ENCODE measurements at regions not wholly inside any gene's neighbourhood (a gene's known extent, or its start where the extent isn't known, plus 50 kb on each side); places are given as distances from the start of the nearest gene placed in this dataset.

DNA sequence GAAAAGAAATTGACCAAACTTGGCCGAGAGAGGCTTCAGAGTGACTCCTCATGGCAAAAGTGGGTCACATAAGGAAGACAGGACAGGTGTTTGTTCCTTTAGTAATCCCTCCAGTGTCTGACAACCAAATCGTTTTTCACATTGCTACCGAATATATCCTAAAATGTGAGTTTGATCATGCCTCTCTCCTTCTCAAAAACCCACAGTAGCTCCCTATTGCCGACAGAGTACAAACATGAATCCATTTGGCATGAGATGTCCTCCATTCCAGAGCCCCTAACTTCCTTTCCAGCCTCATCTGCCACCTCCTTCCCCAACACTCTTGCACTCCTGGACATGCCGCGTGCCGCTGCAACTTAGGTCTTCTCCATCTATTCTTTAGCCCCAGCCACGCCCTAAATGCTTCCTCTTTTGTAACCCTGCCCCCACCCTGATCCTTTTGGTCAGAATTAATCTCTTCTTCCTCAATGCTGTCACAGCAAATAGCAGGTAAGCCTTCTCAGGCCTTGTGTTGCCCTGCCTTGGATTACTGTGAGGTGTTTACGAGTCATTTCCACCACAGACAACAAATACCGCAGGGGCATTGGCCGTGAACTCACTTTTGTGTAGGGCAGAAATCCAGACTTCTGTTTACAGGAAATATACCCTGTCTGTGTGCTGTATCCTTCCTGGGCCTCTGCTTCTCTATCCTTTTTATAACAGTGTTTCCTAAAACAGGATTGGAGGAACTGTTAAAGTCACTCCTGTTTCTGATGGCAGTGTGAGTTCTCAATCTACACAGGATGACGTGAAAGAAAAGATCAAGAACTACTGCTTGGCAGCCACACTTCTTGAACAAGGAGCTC is 66.0 kb upstream of the FTH1 start:
- no peak for TF ChIP-seq CTCF (IDR thresholded peaks at IDR 0.05; ENCODE audit: extremely low read depth, insufficient read depth, missing control alignments)
- DNase-seq (ENCODE audit: low spot score): no peak
- in situ Hi-C loops (cut with MboI; ENCODE audit: low pct_unique_long_range_greater_than_20kb, low sequenced_read_pairs, unreplicated experiment): no loop called here

- in situ Hi-C loops (cut with MboI; ENCODE audit: low pct_unique_long_range_greater_than_20kb, low sequenced_read_pairs, unreplicated experiment): no loop called here
- no peak for TF ChIP-seq CTCF (IDR thresholded peaks at IDR 0.05; ENCODE audit: extremely low read depth, insufficient read depth, missing control alignments)
- no peak for DNase-seq (ENCODE audit: low spot score)
These were observed 62.7 kb upstream of the FTH1 start for GRCh38 chr11:62030071-62030684.

DNA sequence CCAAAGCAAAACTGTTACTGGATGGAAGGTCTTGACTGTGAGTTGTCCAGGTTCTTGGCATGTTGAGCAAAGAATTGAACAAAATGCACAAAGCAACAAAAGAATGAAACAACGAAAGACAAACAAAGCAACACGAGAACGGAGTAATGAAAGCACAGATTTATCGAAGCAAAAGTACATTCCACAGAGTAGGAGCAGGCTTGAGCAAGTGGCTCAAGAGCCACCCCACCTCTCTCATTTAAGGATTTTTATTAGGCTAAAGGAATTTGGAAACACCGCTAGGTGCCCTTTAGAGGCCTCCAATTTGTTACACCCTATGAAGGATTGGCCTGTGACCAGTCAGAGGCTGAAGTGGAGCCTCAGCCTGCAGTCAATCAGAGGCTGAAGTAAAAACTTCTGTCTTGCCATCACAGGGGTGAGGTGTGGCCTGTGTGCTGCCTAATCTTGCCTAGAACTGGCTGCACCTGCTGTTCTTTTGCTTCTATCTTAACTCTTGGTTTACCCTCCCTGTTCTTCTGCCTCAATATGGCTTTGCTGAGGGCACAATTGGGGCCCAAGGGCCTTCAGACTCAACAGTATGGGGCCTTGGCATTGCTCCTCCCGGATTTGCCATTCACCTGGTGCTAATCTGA is 59.4 kb upstream of the FTH1 start:
- in situ Hi-C loops (cut with MboI; ENCODE audit: low pct_unique_long_range_greater_than_20kb, low sequenced_read_pairs, unreplicated experiment): no loop called here
- DNase-seq (ENCODE audit: low spot score): no peak
- no peak for TF ChIP-seq CTCF (IDR thresholded peaks at IDR 0.05; ENCODE audit: extremely low read depth, insufficient read depth, missing control alignments)

DNA sequence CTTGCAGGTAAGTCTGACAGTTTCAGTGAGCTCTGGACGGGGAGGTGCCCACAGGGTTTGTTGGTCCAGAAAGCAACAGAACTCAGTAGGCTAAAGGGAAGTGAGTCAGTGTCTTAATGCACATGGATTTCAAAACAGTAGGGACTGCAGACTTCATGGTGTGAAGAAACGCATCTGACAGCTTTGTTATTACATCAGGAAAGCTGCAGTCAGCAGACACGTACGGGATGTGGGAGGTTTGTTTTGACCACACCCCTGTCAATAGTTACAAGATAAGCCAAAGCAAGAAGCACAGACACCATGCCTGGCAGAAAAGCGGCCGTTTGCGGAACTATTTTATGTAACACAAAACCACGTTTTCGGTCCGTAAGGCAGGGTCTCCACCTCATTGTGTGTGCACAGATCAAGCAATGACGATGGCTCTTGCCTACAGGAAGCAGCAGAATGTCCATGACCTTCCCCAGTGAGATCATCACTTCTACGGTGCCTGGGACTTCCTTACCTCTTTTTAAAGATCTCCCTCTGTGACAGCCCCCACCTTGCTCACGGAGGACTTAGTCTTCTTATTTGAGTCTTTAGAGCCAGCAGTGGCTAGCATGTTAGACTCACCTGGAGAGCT is 58.2 kb upstream of the FTH1 start:
- in situ Hi-C loops (cut with MboI; ENCODE audit: low pct_unique_long_range_greater_than_20kb, low sequenced_read_pairs, unreplicated experiment): no loop called here
- DNase-seq (ENCODE audit: low spot score): peak; percentile 62

DNA sequence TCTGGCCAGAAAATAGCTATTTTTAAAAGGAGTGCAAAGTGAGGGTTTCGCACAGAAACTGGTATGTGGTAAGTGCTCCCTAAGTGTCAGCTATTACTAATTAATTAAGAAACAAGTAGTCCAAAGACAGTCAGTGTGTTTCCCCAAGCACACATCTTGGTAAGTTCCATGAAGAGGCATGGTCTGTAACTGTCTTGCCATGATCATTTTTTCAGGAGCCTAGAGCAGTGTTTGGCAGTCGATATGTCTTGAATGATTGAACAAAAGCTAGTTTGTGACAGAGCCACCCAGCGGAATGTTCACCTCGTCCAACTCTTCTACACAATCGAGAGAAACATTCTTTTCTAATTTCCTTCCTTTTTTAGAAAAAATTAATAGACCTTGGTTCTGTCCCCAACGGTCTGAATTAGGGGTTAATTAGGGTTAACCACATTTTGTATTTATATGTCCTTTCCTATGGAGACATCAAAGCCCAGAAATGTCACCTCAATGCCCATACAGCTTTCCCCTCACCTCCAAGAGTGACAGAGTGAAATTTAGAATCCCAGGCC is 57.6 kb upstream of the FTH1 start:
- no peak for TF ChIP-seq CTCF (IDR thresholded peaks at IDR 0.05; ENCODE audit: extremely low read depth, insufficient read depth, missing control alignments)
- in situ Hi-C loops (cut with MboI; ENCODE audit: low pct_unique_long_range_greater_than_20kb, low sequenced_read_pairs, unreplicated experiment): no loop called here
- no peak for DNase-seq (ENCODE audit: low spot score)

More for the DNA sequence above, 58.2 kb upstream of the FTH1 start:
- no peak for TF ChIP-seq CTCF (IDR thresholded peaks at IDR 0.05; ENCODE audit: extremely low read depth, insufficient read depth, missing control alignments)

DNA sequence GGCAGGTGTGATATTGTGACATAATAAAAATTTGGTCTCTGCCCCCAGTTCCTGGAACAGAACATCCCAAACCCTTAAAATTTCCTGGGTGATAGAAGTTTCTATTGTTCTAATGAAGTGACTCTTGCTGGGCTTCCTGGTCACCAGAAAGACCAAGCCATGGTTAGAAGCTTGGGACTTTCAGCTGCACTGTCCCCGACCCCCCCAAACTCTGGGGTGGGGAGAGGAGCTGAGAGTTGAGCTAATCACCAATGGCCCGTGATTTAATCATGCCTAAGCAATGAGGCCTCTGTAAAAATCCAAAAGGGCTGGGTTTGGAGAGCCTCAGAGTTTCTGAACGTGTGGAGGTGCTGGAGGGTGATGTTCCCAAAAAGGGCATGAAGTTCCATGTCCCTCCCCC is 54.8 kb upstream of the FTH1 start:
- no peak for DNase-seq (ENCODE audit: low spot score)
- in situ Hi-C loops (cut with MboI; ENCODE audit: low pct_unique_long_range_greater_than_20kb, low sequenced_read_pairs, unreplicated experiment): no loop called here
- no peak for TF ChIP-seq CTCF (IDR thresholded peaks at IDR 0.05; ENCODE audit: extremely low read depth, insufficient read depth, missing control alignments)
